22Rv1 (cell line): ENCODE measurements at regions not wholly inside any gene's neighbourhood (a gene's known extent, or its start where the extent isn't known, plus 50 kb on each side); places are given as distances from the start of the nearest gene placed in this dataset.

Source experiments
- ZFX ChIP-seq: fragments of 450-650 bp; IDR thresholded peaks from 2 replicates; pipeline ENCODE4 v1.6.1; 2017; ENCODE audit warnings: antibody characterized with exemption, borderline replicate concordance
- TF ChIP-seq, protein P1 (sequence below): fragments of 450-650 bp; IDR thresholded peaks from 2 replicates; pipeline ENCODE4 v1.5.1; 2017; ENCODE audit warnings: mild to moderate bottlenecking

DNA sequence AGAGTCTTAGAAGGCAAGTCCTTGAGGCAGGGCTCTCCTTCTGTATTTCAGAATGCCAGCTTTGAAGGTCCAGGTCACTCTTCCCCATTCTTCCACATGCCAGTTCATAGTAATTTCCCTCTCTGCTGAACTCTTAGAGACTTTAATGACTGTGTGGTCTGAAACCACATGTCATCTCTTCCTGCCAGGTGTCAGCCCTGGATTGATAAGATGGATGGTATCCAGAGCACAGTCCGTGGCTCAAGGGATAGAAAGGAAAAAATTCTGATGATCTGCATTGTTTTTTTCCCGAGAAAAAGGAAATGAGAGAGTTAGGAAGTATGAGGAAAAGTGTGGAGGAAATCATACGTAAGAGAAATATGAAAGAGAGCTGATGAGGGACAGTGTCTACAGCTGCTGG lies 250.9 kb downstream of the TPBG start:
- TF ChIP-seq, protein P1, sequence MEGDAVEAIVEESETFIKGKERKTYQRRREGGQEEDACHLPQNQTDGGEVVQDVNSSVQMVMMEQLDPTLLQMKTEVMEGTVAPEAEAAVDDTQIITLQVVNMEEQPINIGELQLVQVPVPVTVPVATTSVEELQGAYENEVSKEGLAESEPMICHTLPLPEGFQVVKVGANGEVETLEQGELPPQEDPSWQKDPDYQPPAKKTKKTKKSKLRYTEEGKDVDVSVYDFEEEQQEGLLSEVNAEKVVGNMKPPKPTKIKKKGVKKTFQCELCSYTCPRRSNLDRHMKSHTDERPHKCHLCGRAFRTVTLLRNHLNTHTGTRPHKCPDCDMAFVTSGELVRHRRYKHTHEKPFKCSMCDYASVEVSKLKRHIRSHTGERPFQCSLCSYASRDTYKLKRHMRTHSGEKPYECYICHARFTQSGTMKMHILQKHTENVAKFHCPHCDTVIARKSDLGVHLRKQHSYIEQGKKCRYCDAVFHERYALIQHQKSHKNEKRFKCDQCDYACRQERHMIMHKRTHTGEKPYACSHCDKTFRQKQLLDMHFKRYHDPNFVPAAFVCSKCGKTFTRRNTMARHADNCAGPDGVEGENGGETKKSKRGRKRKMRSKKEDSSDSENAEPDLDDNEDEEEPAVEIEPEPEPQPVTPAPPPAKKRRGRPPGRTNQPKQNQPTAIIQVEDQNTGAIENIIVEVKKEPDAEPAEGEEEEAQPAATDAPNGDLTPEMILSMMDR, result no peak
- no peak for TF ChIP-seq ZFX
